Karpas-422 (cell line): ENCODE measurements at regions not wholly inside any gene's neighbourhood (a gene's known extent, or its start where the extent isn't known, plus 50 kb on each side); places are given as distances from the start of the nearest gene placed in this dataset.

Experiments used
- DNase-seq: peaks from one replicate; pipeline ENCODE4 v3.0.0-alpha.2; 2015
- H2AFZ ChIP-seq: fragments of 200-600 bp; sonication (generic); 2 replicates; pipeline ENCODE4 v1.6.1; 2014; ENCODE audit warnings: antibody characterized with exemption, low read length, mixed read lengths
- H3K27ac ChIP-seq: fragments of 200-600 bp; sonication (generic); 2 replicates; pipeline ENCODE4 v1.5.1; 2014; ENCODE audit warnings: mild to moderate bottlenecking, low read length, moderate library complexity
- H3K27me3 ChIP-seq: fragments of 200-600 bp; sonication (generic); 2 replicates; pipeline ENCODE4 v1.6.1; 2014; ENCODE audit warnings: low read length, mixed read lengths
- H3K36me3 ChIP-seq: fragments of 200-600 bp; sonication (generic); 2 replicates; pipeline ENCODE4 v1.6.1; 2014; ENCODE audit warnings: low read length, mixed read lengths; ENCODE audit not compliant: insufficient read depth
- H3K4me1 ChIP-seq: fragments of 200-600 bp; sonication (generic); 2 replicates; pipeline ENCODE4 v1.6.1; 2014; ENCODE audit warnings: mild to moderate bottlenecking, low read length, mixed read lengths
- H3K4me2 ChIP-seq: fragments of 200-600 bp; sonication (generic); 2 replicates; pipeline ENCODE4 v1.6.1; 2014; ENCODE audit warnings: low read length, low read depth, mild to moderate bottlenecking; ENCODE audit not compliant: poor library complexity, severe bottlenecking
- H3K4me3 ChIP-seq: fragments of 200-600 bp; sonication (generic); 2 replicates; pipeline ENCODE4 v1.5.1; 2014; ENCODE audit warnings: mild to moderate bottlenecking, antibody characterized with exemption, low read length, mixed read lengths
- H3K79me2 ChIP-seq: fragments of 200-600 bp; sonication (generic); 2 replicates; pipeline ENCODE4 v1.6.1; 2014; ENCODE audit warnings: mild to moderate bottlenecking, low read length, mixed read lengths
- H3K9ac ChIP-seq: fragments of 200-600 bp; sonication (generic); 2 replicates; pipeline ENCODE4 v1.6.0; 2014; ENCODE audit warnings: low read length
- H3K9me2 ChIP-seq: fragments of 200-600 bp; sonication (generic), shearing (Covaris generic); replicated peaks from 2 replicates; pipeline ENCODE4 v1.6.0; 2014; ENCODE audit warnings: mild to moderate bottlenecking, low read length, moderate library complexity; ENCODE audit not compliant: insufficient read depth
- H3K9me3 ChIP-seq: fragments of 300-700, 200-600 bp; sonication (generic); 2 replicates; pipeline ENCODE4 v1.6.1; 2014; ENCODE audit warnings: low read length, mixed read lengths
- H4K20me1 ChIP-seq: fragments of 200-600 bp; sonication (generic); 2 replicates; pipeline ENCODE4 v1.6.1; 2014; ENCODE audit warnings: mild to moderate bottlenecking, antibody characterized with exemption, low read length, low read depth; ENCODE audit not compliant: insufficient read depth

GRCh38 chr22:22979954-22980353 lies 90.4 kb upstream of the GNAZ start:
- peaks cover 6% of the 10 kb centered on the region; the same call in 1 of the 2 replicates for H3K4me1 ChIP-seq
- no peaks in the 10 kb centered on the region for H4K20me1 ChIP-seq
- H3K27me3 ChIP-seq, result no peaks in the 10 kb centered on the region
- H3K79me2 ChIP-seq, result no peaks in the 10 kb centered on the region
- no peaks in the 10 kb centered on the region for H3K9me2 ChIP-seq
- H3K4me2 ChIP-seq, result no peak overlapping the region
- peaks cover 20% of the 10 kb centered on the region for H3K36me3 ChIP-seq
- no peak overlapping the region for H3K27ac ChIP-seq
- no peak overlapping the region for H3K9ac ChIP-seq
- no peak for DNase-seq
- H3K9me3 ChIP-seq, result peaks cover 19% of the 10 kb centered on the region
- H2AFZ ChIP-seq, result no peak overlapping the region
- no peak overlapping the region for H3K4me3 ChIP-seq

GRCh38 chr22:22981670-22982571 lies 88.4 kb upstream of the GNAZ start:
- no peak overlapping the region for H3K27ac ChIP-seq
- H3K4me1 ChIP-seq, result peaks cover 5% of the 10 kb centered on the region; the same call in 1 of the 2 replicates
- peak; percentile 58 for DNase-seq
- H3K9ac ChIP-seq, result no peak overlapping the region
- H3K79me2 ChIP-seq, result no peaks in the 10 kb centered on the region
- no peaks in the 10 kb centered on the region for H3K27me3 ChIP-seq
- H3K9me2 ChIP-seq, result no peaks in the 10 kb centered on the region
- no peak overlapping the region for H2AFZ ChIP-seq
- H3K4me3 ChIP-seq, result no peak overlapping the region
- H3K36me3 ChIP-seq, result peaks cover 20% of the 10 kb centered on the region
- H3K4me2 ChIP-seq, result no peak overlapping the region
- H3K9me3 ChIP-seq, result peaks cover 19% of the 10 kb centered on the region
- no peaks in the 10 kb centered on the region for H4K20me1 ChIP-seq

- no peak overlapping the region for H3K4me2 ChIP-seq
- no peak overlapping the region for H2AFZ ChIP-seq
- no peak overlapping the region for H3K9ac ChIP-seq
- H3K36me3 ChIP-seq, result peaks cover 20% of the 10 kb centered on the region
- no peaks in the 10 kb centered on the region for H4K20me1 ChIP-seq
- H3K9me2 ChIP-seq, result no peaks in the 10 kb centered on the region
- H3K4me3 ChIP-seq, result no peak overlapping the region
- peaks cover 19% of the 10 kb centered on the region for H3K9me3 ChIP-seq
- H3K4me1 ChIP-seq, result peaks cover 5% of the 10 kb centered on the region; the same call in 1 of the 2 replicates
- H3K27ac ChIP-seq, result no peak overlapping the region
- no peak for DNase-seq
- no peaks in the 10 kb centered on the region for H3K27me3 ChIP-seq
- H3K79me2 ChIP-seq, result no peaks in the 10 kb centered on the region
These were observed 87.7 kb upstream of the GNAZ start for GRCh38 chr22:22982616-22983015.

DNA sequence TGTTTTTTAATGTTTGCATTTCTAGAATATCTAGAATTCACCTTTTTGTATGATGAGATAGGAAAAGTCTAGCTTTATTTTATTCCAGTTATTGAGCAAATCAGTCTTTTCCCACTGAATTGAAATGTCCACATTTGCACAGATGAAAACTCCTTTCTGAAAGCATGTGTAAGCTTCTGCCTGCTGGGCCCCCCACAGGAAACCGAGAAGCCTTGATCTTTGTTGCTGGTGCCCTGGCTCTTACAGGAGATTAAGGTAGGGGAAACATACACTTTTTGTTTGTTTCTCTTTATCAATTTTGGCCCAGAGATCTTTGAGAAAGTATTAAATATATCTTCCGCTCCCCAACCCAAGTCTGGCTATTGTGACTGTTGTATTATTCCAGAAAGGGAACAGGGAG lies 87.2 kb upstream of the GNAZ start:
- no peak overlapping the region for H3K4me2 ChIP-seq
- H3K9ac ChIP-seq, result no peak overlapping the region
- H3K4me3 ChIP-seq, result no peak overlapping the region
- H3K27ac ChIP-seq, result no peak overlapping the region
- no peaks in the 10 kb centered on the region for H3K27me3 ChIP-seq
- H3K36me3 ChIP-seq, result peaks cover 20% of the 10 kb centered on the region
- H3K79me2 ChIP-seq, result no peaks in the 10 kb centered on the region
- no peaks in the 10 kb centered on the region for H4K20me1 ChIP-seq
- no peak overlapping the region for H2AFZ ChIP-seq
- peaks cover 5% of the 10 kb centered on the region; the same call in 1 of the 2 replicates for H3K4me1 ChIP-seq
- peaks cover 19% of the 10 kb centered on the region for H3K9me3 ChIP-seq
- no peaks in the 10 kb centered on the region for H3K9me2 ChIP-seq
- DNase-seq, result no peak

- H3K4me1 ChIP-seq, result peaks cover 5% of the 10 kb centered on the region; the same call in 1 of the 2 replicates
- no peaks in the 10 kb centered on the region for H3K79me2 ChIP-seq
- no peak overlapping the region for H3K4me3 ChIP-seq
- no peak overlapping the region for H3K9ac ChIP-seq
- H4K20me1 ChIP-seq, result no peaks in the 10 kb centered on the region
- H3K36me3 ChIP-seq, result peaks cover 15% of the 10 kb centered on the region
- no peak overlapping the region for H3K4me2 ChIP-seq
- H3K9me3 ChIP-seq, result peaks cover 19% of the 10 kb centered on the region
- H3K9me2 ChIP-seq, result no peaks in the 10 kb centered on the region
- no peak overlapping the region for H2AFZ ChIP-seq
- H3K27ac ChIP-seq, result no peak overlapping the region
- no peak for DNase-seq
- H3K27me3 ChIP-seq, result no peaks in the 10 kb centered on the region
These were observed 86.5 kb upstream of the GNAZ start for GRCh38 chr22:22983816-22984215.

- H3K36me3 ChIP-seq, result peaks cover 9% of the 10 kb centered on the region
- no peak overlapping the region for H3K27ac ChIP-seq
- H3K4me2 ChIP-seq, result no peak overlapping the region
- H2AFZ ChIP-seq, result no peak overlapping the region
- DNase-seq, result no peak
- H3K9me2 ChIP-seq, result no peaks in the 10 kb centered on the region
- no peak overlapping the region for H3K9ac ChIP-seq
- H3K27me3 ChIP-seq, result no peaks in the 10 kb centered on the region
- peaks cover 16% of the 10 kb centered on the region for H3K9me3 ChIP-seq
- no peaks in the 10 kb centered on the region for H4K20me1 ChIP-seq
- no peaks in the 10 kb centered on the region for H3K79me2 ChIP-seq
- H3K4me3 ChIP-seq, result no peak overlapping the region
- H3K4me1 ChIP-seq, result peaks cover 5% of the 10 kb centered on the region; the same call in 1 of the 2 replicates
These were observed 85.4 kb upstream of the GNAZ start for GRCh38 chr22:22984967-22985366.

DNA sequence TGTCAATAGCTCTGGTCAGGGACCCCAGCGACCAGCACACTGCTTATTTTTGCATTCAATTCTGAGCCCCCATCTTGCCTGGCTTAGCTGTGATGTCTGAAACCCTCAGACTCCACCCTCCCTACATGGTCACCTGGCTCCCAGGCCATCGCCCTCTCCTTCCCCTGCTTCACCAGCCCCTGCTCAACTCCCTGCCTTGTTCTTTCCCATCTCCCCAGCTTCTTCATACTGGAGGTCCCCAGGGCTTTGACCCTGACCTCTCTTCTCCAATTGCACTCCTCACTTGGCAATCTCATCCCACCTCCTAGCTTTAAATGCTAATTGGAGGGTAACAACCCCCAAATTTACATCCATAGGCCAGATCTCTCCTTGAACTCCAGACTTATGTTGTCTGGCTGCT lies 84.3 kb upstream of the GNAZ start:
- Histone ChIP-seq H3K9me2 (no peaks in the 10 kb centered on the region), H3K9me3 (peaks cover 11% of the 10 kb centered on the region), H3K79me2 (no peaks in the 10 kb centered on the region), H3K4me1 (peaks cover 5% of the 10 kb centered on the region; the same call in 1 of the 2 replicates), H3K27ac (no peak overlapping the region), H2AFZ (no peak overlapping the region), H3K4me3 (no peak overlapping the region), H3K36me3 (peaks cover 9% of the 10 kb centered on the region), H3K27me3 (no peaks in the 10 kb centered on the region), H3K9ac (no peak overlapping the region), H4K20me1 (no peaks in the 10 kb centered on the region), H3K4me2 (no peak overlapping the region)
- no peak for DNase-seq

- Histone ChIP-seq H3K36me3 (peaks cover 9% of the 10 kb centered on the region), H2AFZ (no peak overlapping the region), H3K4me1 (peaks cover 5% of the 10 kb centered on the region; the same call in 1 of the 2 replicates), H3K9me3 (peaks cover 10% of the 10 kb centered on the region), H3K4me2 (no peak overlapping the region), H3K79me2 (no peaks in the 10 kb centered on the region), H3K9me2 (no peaks in the 10 kb centered on the region), H3K27me3 (no peaks in the 10 kb centered on the region), H3K27ac (no peak overlapping the region), H3K9ac (no peak overlapping the region), H4K20me1 (no peaks in the 10 kb centered on the region), H3K4me3 (no peak overlapping the region)
- no peak for DNase-seq
These were observed 83.7 kb upstream of the GNAZ start for GRCh38 chr22:22986640-22987039.
